HEK293 (cell line): ENCODE measurements at regions not wholly inside any gene's neighbourhood (a gene's known extent, or its start where the extent isn't known, plus 50 kb on each side); places are given as distances from the start of the nearest gene placed in this dataset.

Source experiments
- CTCF ChIA-PET: fragments of 350-600 bp; formaldehyde crosslinking; extraction: SDS; loops from one replicate; lab custom pipeline; 2021; ENCODE audit warnings: antibody characterized with exemption; lab: Yijun Ruan, JAX
- POLR2A ChIA-PET: fragments of 300-600 bp; formaldehyde crosslinking; extraction: SDS; loops from one replicate; lab custom pipeline; 2020; ENCODE audit warnings: antibody characterized with exemption, inconsistent platforms; lab: Yijun Ruan, JAX
- H3K27ac ChIP-seq: fragments of 200-500 bp; sonication (Bioruptor generic); 2 replicates; pipeline ENCODE4 v1.5.1; 2014; ENCODE audit warnings: low read depth, low read length, control low read depth, inconsistent platforms; ENCODE audit errors: extremely low read depth
- H3K36me3 ChIP-seq, 2 experiments: fragments of 200-500 bp in 1 of 2; sonication (Bioruptor generic) in 1 of 2; 1 replicate in 1 of 2; 2 replicates in 1 of 2; pipeline ENCODE4 v1.5.1; 2014 to 2017; ENCODE audit warnings: inconsistent platforms in 2 of 2, low read length in 2 of 2; ENCODE audit not compliant: control insufficient read depth in 2 of 2, insufficient read depth in 1 of 2
- H3K4me1 ChIP-seq: fragments of 200-500 bp; sonication (Bioruptor generic); 2 replicates; pipeline ENCODE4 v1.5.1; 2014; ENCODE audit warnings: mild to moderate bottlenecking, low read length, inconsistent platforms; ENCODE audit not compliant: control insufficient read depth, insufficient read depth
- H3K4me3 ChIP-seq: 2 replicates; pipeline ENCODE4 v1.5.1; 2011; ENCODE audit warnings: low read depth, mild to moderate bottlenecking, control low read depth, low read length, moderate library complexity
- H3K9me3 ChIP-seq: fragments of 200-500 bp; sonication (Bioruptor generic); 2 replicates; pipeline ENCODE4 v1.5.1; 2014; ENCODE audit warnings: low read depth, low read length, inconsistent platforms; ENCODE audit not compliant: control insufficient read depth, insufficient read depth
- BCL6B ChIP-seq: fragments of 450-650 bp; formaldehyde crosslinking; IDR thresholded peaks from 2 replicates; pipeline ENCODE4 v1.5.1; 2017; ENCODE audit warnings: missing biosample characterization, missing genetic modification characterization
- HOXC10 ChIP-seq: sonication (generic); formaldehyde crosslinking; IDR thresholded peaks from 2 replicates; pipeline ENCODE4 v1.8.1; 2023; ENCODE audit warnings: mild to moderate bottlenecking, missing genetic modification reagents
- RBAK ChIP-seq: fragments of 450-650 bp; formaldehyde crosslinking; IDR thresholded peaks from 2 replicates; pipeline ENCODE4 v1.5.1; 2016; ENCODE audit warnings: missing biosample characterization, missing genetic modification characterization
- SCRT1 ChIP-seq: fragments of 450-650 bp; formaldehyde crosslinking; IDR thresholded peaks from 2 replicates; pipeline ENCODE4 v1.5.1; 2016; ENCODE audit warnings: missing biosample characterization, missing genetic modification characterization, borderline replicate concordance
- SP3 ChIP-seq: fragments of 450-650 bp; formaldehyde crosslinking; IDR thresholded peaks from 2 replicates; pipeline ENCODE4 v1.5.1; 2016; ENCODE audit warnings: missing biosample characterization, missing genetic modification characterization
- ZEB2 ChIP-seq: fragments of 450-650 bp; formaldehyde crosslinking; IDR thresholded peaks from 2 replicates; pipeline ENCODE4 v1.5.1; 2016; ENCODE audit warnings: missing biosample characterization, missing genetic modification characterization
- ZFP37 ChIP-seq: fragments of 450-650 bp; formaldehyde crosslinking; IDR thresholded peaks from 2 replicates; pipeline ENCODE4 v1.5.1; 2016; ENCODE audit warnings: missing biosample characterization, missing genetic modification characterization
- ZNF155 ChIP-seq: fragments of 450-650 bp; formaldehyde crosslinking; IDR thresholded peaks from 2 replicates; pipeline ENCODE4 v1.5.1; 2016; ENCODE audit warnings: missing biosample characterization, missing genetic modification characterization
- ZNF26 ChIP-seq: fragments of 450-650 bp; formaldehyde crosslinking; IDR thresholded peaks from 2 replicates; pipeline ENCODE4 v1.5.1; 2016; ENCODE audit warnings: missing biosample characterization, missing genetic modification characterization
- ZNF768 ChIP-seq: fragments of 450-650 bp; formaldehyde crosslinking; IDR thresholded peaks from 2 replicates; pipeline ENCODE4 v1.5.1; 2018; ENCODE audit warnings: missing biosample characterization, mild to moderate bottlenecking, missing genetic modification characterization
- TF ChIP-seq, protein P1 (sequence below): fragments of 450-650 bp; formaldehyde crosslinking; IDR thresholded peaks from 2 replicates; pipeline ENCODE4 v1.5.1; 2016; ENCODE audit warnings: missing biosample characterization, missing genetic modification characterization
- TF ChIP-seq, protein P2 (sequence below): fragments of 450-650 bp; formaldehyde crosslinking; IDR thresholded peaks from 2 replicates; pipeline ENCODE4 v1.5.1; 2016; ENCODE audit warnings: missing biosample characterization, missing genetic modification characterization
- TF ChIP-seq, protein P3 (sequence below): fragments of 450-650 bp; formaldehyde crosslinking; IDR thresholded peaks from 2 replicates; pipeline ENCODE4 v1.5.1; 2016; ENCODE audit warnings: missing biosample characterization, missing genetic modification characterization
- TF ChIP-seq, protein P4 (sequence below): fragments of 450-650 bp; formaldehyde crosslinking; IDR thresholded peaks from 2 replicates; pipeline ENCODE4 v1.5.1; 2017; ENCODE audit warnings: missing biosample characterization, missing genetic modification characterization
- TF ChIP-seq, protein P5 (sequence below): fragments of 450-650 bp; formaldehyde crosslinking; conservative IDR thresholded peaks from 2 replicates; pipeline ENCODE4 v1.5.1; 2016; ENCODE audit warnings: low read depth, missing biosample characterization, missing genetic modification characterization
- TF ChIP-seq, protein P6 (sequence below): fragments of 450-650 bp; formaldehyde crosslinking; IDR thresholded peaks from 2 replicates; pipeline ENCODE4 v1.5.1; 2016; ENCODE audit warnings: missing biosample characterization, missing genetic modification characterization

DNA sequence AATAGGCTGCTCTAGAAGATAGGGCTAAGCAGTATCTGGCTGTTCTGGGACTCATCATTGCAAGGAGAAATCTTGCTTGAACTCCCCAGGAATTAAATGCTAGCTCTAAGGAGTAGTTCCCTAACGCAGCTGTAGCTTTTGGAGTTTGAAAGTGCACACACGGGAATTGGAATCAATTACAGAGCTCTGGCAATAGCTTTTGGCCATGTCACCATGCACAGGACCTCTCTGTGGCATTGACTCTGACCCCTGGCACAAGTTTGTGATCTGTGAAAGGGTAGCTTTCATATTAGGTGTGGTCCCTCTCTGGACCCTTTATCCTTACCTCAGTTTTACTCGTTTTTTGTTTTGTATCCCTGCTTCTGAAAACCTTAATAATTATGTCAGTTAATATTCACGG, 121.6 kb downstream of the FAT3 start:
- no peak overlapping the region for H3K27ac ChIP-seq
- CTCF ChIA-PET = no interaction called here
- TF ChIP-seq ZFP37 (tag by site-specific recombination) (no peak), ZEB2 (no peak), ZNF768 (tag by site-specific recombination) (no peak)
- TF ChIP-seq, protein P1, sequence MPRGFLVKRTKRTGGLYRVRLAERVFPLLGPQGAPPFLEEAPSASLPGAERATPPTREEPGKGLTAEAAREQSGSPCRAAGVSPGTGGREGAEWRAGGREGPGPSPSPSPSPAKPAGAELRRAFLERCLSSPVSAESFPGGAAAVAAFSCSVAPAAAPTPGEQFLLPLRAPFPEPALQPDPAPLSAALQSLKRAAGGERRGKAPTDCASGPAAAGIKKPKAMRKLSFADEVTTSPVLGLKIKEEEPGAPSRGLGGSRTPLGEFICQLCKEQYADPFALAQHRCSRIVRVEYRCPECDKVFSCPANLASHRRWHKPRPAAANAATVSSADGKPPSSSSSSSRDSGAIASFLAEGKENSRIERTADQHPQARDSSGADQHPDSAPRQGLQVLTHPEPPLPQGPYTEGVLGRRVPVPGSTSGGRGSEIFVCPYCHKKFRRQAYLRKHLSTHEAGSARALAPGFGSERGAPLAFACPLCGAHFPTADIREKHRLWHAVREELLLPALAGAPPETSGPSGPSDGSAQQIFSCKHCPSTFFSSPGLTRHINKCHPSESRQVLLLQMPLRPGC (tag by site-specific recombination) = no peak
- no peaks in the 10 kb centered on the region for H3K9me3 ChIP-seq
- H3K36me3 ChIP-seq = no peaks in the 10 kb centered on the region
- POLR2A ChIA-PET = no interaction called here
- H3K4me3 ChIP-seq = no peak overlapping the region
- no peaks in the 10 kb centered on the region for H3K4me1 ChIP-seq

DNA sequence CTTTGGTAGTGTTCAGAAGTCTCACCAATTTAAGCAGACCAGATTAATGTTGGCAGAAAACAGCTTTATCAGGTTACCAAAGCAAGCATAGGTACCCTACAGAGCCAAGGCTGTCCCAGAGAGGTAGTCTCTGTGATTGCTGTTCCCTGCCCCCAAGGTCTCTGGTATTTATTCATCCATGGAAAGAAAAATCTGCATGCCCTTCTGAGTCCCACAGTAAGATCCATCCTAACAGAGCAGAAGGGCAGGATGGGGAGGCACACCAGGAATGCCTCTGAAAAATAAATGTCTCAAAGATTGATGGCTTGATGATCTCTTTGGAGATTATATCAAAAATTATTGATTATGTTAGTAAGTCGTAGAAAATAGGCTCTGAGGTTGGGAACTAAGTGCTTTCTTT, 122.8 kb downstream of the FAT3 start:
- no peak overlapping the region for H3K4me3 ChIP-seq
- H3K36me3 ChIP-seq = no peaks in the 10 kb centered on the region
- H3K27ac ChIP-seq = no peak overlapping the region
- H3K4me1 ChIP-seq = no peaks in the 10 kb centered on the region
- POLR2A ChIA-PET = interaction anchor here (0.6 kb wide), 1 partner anchor 15 kb away, joined by 3 read pairs; no protein-coding TSS in a partner anchor
- no peaks in the 10 kb centered on the region for H3K9me3 ChIP-seq
- CTCF ChIA-PET = no interaction called here
- TF ChIP-seq, protein P2, sequence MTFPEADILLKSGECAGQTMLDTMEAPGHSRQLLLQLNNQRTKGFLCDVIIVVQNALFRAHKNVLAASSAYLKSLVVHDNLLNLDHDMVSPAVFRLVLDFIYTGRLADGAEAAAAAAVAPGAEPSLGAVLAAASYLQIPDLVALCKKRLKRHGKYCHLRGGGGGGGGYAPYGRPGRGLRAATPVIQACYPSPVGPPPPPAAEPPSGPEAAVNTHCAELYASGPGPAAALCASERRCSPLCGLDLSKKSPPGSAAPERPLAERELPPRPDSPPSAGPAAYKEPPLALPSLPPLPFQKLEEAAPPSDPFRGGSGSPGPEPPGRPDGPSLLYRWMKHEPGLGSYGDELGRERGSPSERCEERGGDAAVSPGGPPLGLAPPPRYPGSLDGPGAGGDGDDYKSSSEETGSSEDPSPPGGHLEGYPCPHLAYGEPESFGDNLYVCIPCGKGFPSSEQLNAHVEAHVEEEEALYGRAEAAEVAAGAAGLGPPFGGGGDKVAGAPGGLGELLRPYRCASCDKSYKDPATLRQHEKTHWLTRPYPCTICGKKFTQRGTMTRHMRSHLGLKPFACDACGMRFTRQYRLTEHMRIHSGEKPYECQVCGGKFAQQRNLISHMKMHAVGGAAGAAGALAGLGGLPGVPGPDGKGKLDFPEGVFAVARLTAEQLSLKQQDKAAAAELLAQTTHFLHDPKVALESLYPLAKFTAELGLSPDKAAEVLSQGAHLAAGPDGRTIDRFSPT (tag by site-specific recombination) = no peak
- TF ChIP-seq SP3 (no peak), SCRT1 (tag by site-specific recombination) (no peak), RBAK (no peak), BCL6B (tag by site-specific recombination) (no peak), ZNF26 (tag by site-specific recombination) (no peak), ZNF155 (tag by site-specific recombination) (no peak), HOXC10 (CRISPR knock-in tag) (no peak)
- TF ChIP-seq, protein P3, sequence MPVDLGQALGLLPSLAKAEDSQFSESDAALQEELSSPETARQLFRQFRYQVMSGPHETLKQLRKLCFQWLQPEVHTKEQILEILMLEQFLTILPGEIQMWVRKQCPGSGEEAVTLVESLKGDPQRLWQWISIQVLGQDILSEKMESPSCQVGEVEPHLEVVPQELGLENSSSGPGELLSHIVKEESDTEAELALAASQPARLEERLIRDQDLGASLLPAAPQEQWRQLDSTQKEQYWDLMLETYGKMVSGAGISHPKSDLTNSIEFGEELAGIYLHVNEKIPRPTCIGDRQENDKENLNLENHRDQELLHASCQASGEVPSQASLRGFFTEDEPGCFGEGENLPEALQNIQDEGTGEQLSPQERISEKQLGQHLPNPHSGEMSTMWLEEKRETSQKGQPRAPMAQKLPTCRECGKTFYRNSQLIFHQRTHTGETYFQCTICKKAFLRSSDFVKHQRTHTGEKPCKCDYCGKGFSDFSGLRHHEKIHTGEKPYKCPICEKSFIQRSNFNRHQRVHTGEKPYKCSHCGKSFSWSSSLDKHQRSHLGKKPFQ (tag by site-specific recombination) = no peak
- TF ChIP-seq, protein P4, sequence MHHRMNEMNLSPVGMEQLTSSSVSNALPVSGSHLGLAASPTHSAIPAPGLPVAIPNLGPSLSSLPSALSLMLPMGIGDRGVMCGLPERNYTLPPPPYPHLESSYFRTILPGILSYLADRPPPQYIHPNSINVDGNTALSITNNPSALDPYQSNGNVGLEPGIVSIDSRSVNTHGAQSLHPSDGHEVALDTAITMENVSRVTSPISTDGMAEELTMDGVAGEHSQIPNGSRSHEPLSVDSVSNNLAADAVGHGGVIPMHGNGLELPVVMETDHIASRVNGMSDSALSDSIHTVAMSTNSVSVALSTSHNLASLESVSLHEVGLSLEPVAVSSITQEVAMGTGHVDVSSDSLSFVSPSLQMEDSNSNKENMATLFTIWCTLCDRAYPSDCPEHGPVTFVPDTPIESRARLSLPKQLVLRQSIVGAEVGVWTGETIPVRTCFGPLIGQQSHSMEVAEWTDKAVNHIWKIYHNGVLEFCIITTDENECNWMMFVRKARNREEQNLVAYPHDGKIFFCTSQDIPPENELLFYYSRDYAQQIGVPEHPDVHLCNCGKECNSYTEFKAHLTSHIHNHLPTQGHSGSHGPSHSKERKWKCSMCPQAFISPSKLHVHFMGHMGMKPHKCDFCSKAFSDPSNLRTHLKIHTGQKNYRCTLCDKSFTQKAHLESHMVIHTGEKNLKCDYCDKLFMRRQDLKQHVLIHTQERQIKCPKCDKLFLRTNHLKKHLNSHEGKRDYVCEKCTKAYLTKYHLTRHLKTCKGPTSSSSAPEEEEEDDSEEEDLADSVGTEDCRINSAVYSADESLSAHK (tag by site-specific recombination) = no peak
- TF ChIP-seq, protein P5, sequence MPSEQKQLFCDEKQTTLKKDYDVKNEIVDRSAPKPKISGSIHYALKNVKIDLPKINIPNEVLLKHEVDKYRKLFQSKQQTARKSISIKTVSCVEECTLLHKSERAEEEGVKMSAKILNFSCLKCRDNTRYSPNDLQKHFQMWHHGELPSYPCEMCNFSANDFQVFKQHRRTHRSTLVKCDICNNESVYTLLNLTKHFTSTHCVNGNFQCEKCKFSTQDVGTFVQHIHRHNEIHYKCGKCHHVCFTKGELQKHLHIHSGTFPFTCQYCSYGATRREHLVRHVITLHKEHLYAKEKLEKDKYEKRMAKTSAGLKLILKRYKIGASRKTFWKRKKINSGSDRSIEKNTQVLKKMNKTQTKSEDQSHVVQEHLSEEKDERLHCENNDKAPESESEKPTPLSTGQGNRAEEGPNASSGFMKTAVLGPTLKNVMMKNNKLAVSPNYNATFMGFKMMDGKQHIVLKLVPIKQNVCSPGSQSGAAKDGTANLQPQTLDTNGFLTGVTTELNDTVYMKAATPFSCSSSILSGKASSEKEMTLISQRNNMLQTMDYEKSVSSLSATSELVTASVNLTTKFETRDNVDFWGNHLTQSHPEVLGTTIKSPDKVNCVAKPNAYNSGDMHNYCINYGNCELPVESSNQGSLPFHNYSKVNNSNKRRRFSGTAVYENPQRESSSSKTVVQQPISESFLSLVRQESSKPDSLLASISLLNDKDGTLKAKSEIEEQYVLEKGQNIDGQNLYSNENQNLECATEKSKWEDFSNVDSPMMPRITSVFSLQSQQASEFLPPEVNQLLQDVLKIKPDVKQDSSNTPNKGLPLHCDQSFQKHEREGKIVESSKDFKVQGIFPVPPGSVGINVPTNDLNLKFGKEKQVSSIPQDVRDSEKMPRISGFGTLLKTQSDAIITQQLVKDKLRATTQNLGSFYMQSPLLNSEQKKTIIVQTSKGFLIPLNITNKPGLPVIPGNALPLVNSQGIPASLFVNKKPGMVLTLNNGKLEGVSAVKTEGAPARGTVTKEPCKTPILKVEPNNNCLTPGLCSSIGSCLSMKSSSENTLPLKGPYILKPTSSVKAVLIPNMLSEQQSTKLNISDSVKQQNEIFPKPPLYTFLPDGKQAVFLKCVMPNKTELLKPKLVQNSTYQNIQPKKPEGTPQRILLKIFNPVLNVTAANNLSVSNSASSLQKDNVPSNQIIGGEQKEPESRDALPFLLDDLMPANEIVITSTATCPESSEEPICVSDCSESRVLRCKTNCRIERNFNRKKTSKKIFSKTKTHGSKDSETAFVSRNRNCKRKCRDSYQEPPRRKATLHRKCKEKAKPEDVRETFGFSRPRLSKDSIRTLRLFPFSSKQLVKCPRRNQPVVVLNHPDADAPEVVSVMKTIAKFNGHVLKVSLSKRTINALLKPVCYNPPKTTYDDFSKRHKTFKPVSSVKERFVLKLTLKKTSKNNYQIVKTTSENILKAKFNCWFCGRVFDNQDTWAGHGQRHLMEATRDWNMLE = no peak
- TF ChIP-seq, protein P6, sequence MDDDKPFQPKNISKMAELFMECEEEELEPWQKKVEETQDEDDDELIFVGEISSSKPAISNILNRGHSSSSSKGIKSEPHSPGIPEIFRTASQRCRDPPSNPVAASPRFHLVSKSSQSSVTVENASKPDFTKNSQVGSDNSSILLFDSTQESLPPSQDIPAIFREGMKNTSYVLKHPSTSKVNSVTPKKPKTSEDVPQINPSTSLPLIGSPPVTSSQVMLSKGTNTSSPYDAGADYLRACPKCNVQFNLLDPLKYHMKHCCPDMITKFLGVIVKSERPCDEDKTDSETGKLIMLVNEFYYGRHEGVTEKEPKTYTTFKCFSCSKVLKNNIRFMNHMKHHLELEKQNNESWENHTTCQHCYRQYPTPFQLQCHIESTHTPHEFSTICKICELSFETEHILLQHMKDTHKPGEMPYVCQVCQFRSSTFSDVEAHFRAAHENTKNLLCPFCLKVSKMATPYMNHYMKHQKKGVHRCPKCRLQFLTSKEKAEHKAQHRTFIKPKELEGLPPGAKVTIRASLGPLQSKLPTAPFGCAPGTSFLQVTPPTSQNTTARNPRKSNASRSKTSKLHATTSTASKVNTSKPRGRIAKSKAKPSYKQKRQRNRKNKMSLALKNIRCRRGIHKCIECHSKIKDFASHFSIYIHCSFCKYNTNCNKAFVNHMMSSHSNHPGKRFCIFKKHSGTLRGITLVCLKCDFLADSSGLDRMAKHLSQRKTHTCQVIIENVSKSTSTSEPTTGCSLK (tag by site-specific recombination) = no peak
